GM21390 (cell line): ENCODE measurements at regions not wholly inside any gene's neighbourhood (a gene's known extent, or its start where the extent isn't known, plus 50 kb on each side); places are given as distances from the start of the nearest gene placed in this dataset.

Experiments
- ATAC-seq: cut with Tn5 transposase; IDR thresholded peaks from one replicate; pipeline ENCODE4 v1.9.1; 2021; ENCODE audit not compliant: unreplicated experiment

- no peak for ATAC-seq
Measured at GRCh38 chr18:25454270-25454659, 102.3 kb upstream of the ZNF521 start.

GRCh38 chr18:25453556-25454269, 101.7 kb upstream of the ZNF521 start:
- ATAC-seq, result no peak

GRCh38 chr18:25451077-25451658, 99.2 kb upstream of the ZNF521 start:
- no peak for ATAC-seq

GRCh38 chr18:25449046-25449445, 97.1 kb upstream of the ZNF521 start:
- no peak for ATAC-seq

GRCh38 chr18:25446972-25447371, 95.0 kb upstream of the ZNF521 start:
- ATAC-seq, result no peak

- ATAC-seq, result no peak
Measured at GRCh38 chr18:25445430-25445829, 93.5 kb upstream of the ZNF521 start.

GRCh38 chr18:25443776-25444175, 91.8 kb upstream of the ZNF521 start:
- ATAC-seq, result no peak

GRCh38 chr18:25435149-25435782, 83.3 kb upstream of the ZNF521 start:
- ATAC-seq, result no peak

- ATAC-seq, result no peak
Measured at GRCh38 chr18:25434745-25435144, 82.8 kb upstream of the ZNF521 start.

- no peak for ATAC-seq
Measured at GRCh38 chr18:25433590-25433989, 81.6 kb upstream of the ZNF521 start.

GRCh38 chr18:25425024-25425423, 73.1 kb upstream of the ZNF521 start:
- ATAC-seq, result no peak

- ATAC-seq, result no peak
Measured at GRCh38 chr18:25423760-25424159, 71.8 kb upstream of the ZNF521 start.

- no peak for ATAC-seq
Measured at GRCh38 chr18:25423267-25423666, 71.3 kb upstream of the ZNF521 start.

- ATAC-seq, result no peak
Measured at GRCh38 chr18:25422230-25422629, 70.3 kb upstream of the ZNF521 start.

GRCh38 chr18:25420077-25420825, 68.3 kb upstream of the ZNF521 start:
- no peak for ATAC-seq

- no peak for ATAC-seq
Measured at GRCh38 chr18:25416374-25416773, 64.4 kb upstream of the ZNF521 start.

GRCh38 chr18:25409971-25410370, 58.0 kb upstream of the ZNF521 start:
- ATAC-seq, result no peak

GRCh38 chr18:25408293-25408692, 56.3 kb upstream of the ZNF521 start:
- ATAC-seq, result no peak
